ENCODE measurements at regions not wholly inside any gene's neighbourhood (a gene's known extent, or its start where the extent isn't known, plus 50 kb on each side); places are given as distances from the start of the nearest gene placed in this dataset.

- TF ChIP-seq TCF12 (IDR thresholded peaks at IDR 0.05) = no peak
- no peak for TF ChIP-seq MXI1 (IDR thresholded peaks at IDR 0.05; ENCODE audit: low read depth, low read length)
- peak; percentile 34; the same call in 1 of the 2 replicates for TF ChIP-seq CTCF (IDR thresholded peaks at IDR 0.05)
- TF ChIP-seq USF2 (IDR thresholded peaks at IDR 0.05; ENCODE audit: borderline replicate concordance, low read depth, low read length) = no peak
- no peak for TF ChIP-seq RFX5 (IDR thresholded peaks at IDR 0.05; ENCODE audit: low read length)
- no peak for TF ChIP-seq EP300 (IDR thresholded peaks at IDR 0.05; ENCODE audit: borderline replicate concordance in 1 of 2, low read depth in 1 of 2, low read length in 1 of 2)
- TF ChIP-seq RCOR1 (IDR thresholded peaks at IDR 0.05; ENCODE audit: low read length) = no peak
- TF ChIP-seq REST (IDR thresholded peaks at IDR 0.05; ENCODE audit: low read depth, low read length) = no peak
- TF ChIP-seq EZH2phosphoT487 (IDR thresholded peaks at IDR 0.05; ENCODE audit: borderline replicate concordance, low read depth) = no peak
- TF ChIP-seq MAX (IDR thresholded peaks at IDR 0.05; ENCODE audit: low read depth) = no peak
- no peak for TF ChIP-seq NFIC (IDR thresholded peaks at IDR 0.05; ENCODE audit: borderline replicate concordance)
- no peak for TF ChIP-seq TAF1 (IDR thresholded peaks at IDR 0.05; ENCODE audit: borderline replicate concordance, low read depth, low read length)
- TF ChIP-seq TEAD4 (IDR thresholded peaks at IDR 0.05; ENCODE audit: borderline replicate concordance, insufficient read depth) = no peak
- no peak for TF ChIP-seq POLR2AphosphoS5 (IDR thresholded peaks at IDR 0.05; ENCODE audit: low read depth, low read length)
Observed at GRCh38 chr18:1513519-1513918, 608.8 kb downstream of the ADCYAP1 start.

Measured in SK-N-SH (cell line).